ENCODE measurements at regions not wholly inside any gene's neighbourhood (a gene's known extent, or its start where the extent isn't known, plus 50 kb on each side); places are given as distances from the start of the nearest gene placed in this dataset.

DNA sequence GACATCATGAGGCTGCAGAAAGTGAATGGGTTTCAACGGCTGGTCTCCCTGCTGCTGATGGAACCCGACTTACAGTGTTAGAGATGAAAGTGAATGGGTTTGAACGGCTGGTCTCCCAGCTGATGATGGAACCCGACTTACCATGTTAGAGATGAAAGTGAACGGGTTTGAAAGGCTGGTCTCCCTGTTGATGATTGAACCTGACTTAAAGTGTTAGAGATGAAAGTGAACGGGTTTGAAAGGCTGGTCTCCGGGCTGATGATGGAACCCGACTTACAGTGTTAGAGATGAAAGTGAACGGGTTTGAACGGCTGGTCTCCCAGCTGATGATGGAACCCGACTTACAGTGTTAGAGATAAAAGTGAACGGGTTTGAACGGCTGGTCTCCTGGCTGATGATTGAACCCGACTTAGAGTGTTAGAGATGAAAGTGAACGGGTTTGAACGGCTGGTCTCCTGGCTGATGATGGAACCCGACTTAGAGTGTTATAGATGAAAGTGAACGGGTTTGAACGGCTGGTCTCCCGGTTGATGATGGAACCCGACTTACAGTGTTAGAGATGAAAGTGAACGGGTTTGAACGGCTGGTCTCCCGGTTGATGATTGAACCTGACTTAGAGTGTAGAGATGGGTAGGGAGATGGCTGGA, 76.1 kb upstream of the ALKAL2 start:
- Histone ChIP-seq H3K36me3 (no peaks in the 10 kb centered on the region), H3K9me3 (peaks cover 0 to 27% (median 15%) of the 10 kb centered on the region in 8 donors), H3K27ac (no peak overlapping the region), H3K4me1 (no peaks in the 10 kb centered on the region), H3K4me3 (no peak overlapping the region), H3K27me3 (replicated peaks in 1 of 7) (peaks cover 0 to 18% (median 0%) of the 10 kb centered on the region in 7 donors)
- TF ChIP-seq CTCF (IDR thresholded peaks at IDR 0.05 in 8 of 11, conservative IDR thresholded peaks at IDR 0.05 in 3 of 11) (no peak), POLR2AphosphoS5 (IDR thresholded peaks at IDR 0.05) (no peak), POLR2A (IDR thresholded peaks at IDR 0.05) (no peak)
- DNase-seq: no peak
- intact Hi-C loops (cut with DNase I; ENCODE audit: low total_unique reads): no loop called here
- WGBS, 5 donors: 87 to 92% (median 89%) methylated on average over 24 of the region's 24 CpGs

GRCh38 chr2:362924-363323, 75.0 kb upstream of the ALKAL2 start:
- intact Hi-C loops (cut with DNase I; ENCODE audit: low total_unique reads): no loop called here
- Histone ChIP-seq H3K36me3 (no peaks in the 10 kb centered on the region), H3K9me3 (peaks cover 0 to 27% (median 15%) of the 10 kb centered on the region in 8 donors), H3K4me1 (no peaks in the 10 kb centered on the region), H3K27ac (no peak overlapping the region), H3K27me3 (replicated peaks in 1 of 7) (peaks cover 0 to 28% (median 0%) of the 10 kb centered on the region in 7 donors), H3K4me3 (no peak overlapping the region)
- TF ChIP-seq CTCF (IDR thresholded peaks at IDR 0.05 in 8 of 11, conservative IDR thresholded peaks at IDR 0.05 in 3 of 11) (no peak), POLR2A (IDR thresholded peaks at IDR 0.05) (no peak), POLR2AphosphoS5 (IDR thresholded peaks at IDR 0.05) (no peak)
- 71 to 86% (median 73%) methylated on average over 5 of the region's 5 CpGs for WGBS, 5 donors
- DNase-seq: no peak

DNA sequence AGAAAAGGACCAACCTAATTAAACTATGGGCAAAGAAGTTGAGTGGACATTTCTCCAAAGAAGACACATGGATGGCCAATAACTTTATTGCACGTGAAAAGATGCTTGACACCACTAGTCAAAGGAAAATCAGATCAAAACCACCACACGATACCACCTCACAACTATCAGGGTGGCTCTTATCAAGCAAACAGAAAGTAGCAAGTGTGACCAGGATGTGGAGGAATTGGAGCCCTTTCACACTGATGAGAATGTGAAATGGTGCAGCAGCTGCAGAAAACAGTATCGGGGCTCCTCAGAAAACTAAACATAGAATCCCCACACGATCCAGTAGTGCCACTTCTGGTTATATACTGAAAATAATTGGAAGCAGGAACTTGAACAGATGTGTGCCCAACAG, 72.2 kb upstream of the ALKAL2 start:
- H3K4me1 ChIP-seq: no peaks in the 10 kb centered on the region
- DNase-seq: no peak
- H3K4me3 ChIP-seq: no peak overlapping the region
- H3K27ac ChIP-seq: no peak overlapping the region
- 70 to 83% (median 77%) methylated on average over 4 of the region's 4 CpGs for WGBS, 5 donors
- peaks cover 0 to 35% (median 0%) of the 10 kb centered on the region in 7 donors for H3K27me3 ChIP-seq (replicated peaks in 1 of 7)
- peaks cover 0 to 27% (median 15%) of the 10 kb centered on the region in 8 donors for H3K9me3 ChIP-seq
- intact Hi-C loops (cut with DNase I; ENCODE audit: low total_unique reads): no loop called here
- no peaks in the 10 kb centered on the region for H3K36me3 ChIP-seq
- TF ChIP-seq CTCF (IDR thresholded peaks at IDR 0.05 in 8 of 11, conservative IDR thresholded peaks at IDR 0.05 in 3 of 11): no peak
- TF ChIP-seq POLR2AphosphoS5 (IDR thresholded peaks at IDR 0.05): no peak
- no peak for TF ChIP-seq POLR2A (IDR thresholded peaks at IDR 0.05)

- H3K4me3 ChIP-seq: no peak overlapping the region
- H3K27me3 ChIP-seq (replicated peaks in 1 of 7): peaks cover 0 to 34% (median 0%) of the 10 kb centered on the region in 7 donors
- no peaks in the 10 kb centered on the region for H3K36me3 ChIP-seq
- peaks cover 0 to 27% (median 15%) of the 10 kb centered on the region in 8 donors for H3K9me3 ChIP-seq
- WGBS, 5 donors: 38 to 53% (median 39%) methylated on average over 5 of the region's 5 CpGs
- no peak overlapping the region for H3K27ac ChIP-seq
- no peaks in the 10 kb centered on the region for H3K4me1 ChIP-seq
- intact Hi-C loops (cut with DNase I; ENCODE audit: low total_unique reads): no loop called here
- no peak for TF ChIP-seq POLR2AphosphoS5 (IDR thresholded peaks at IDR 0.05)
- TF ChIP-seq POLR2A (IDR thresholded peaks at IDR 0.05): no peak
- no peak for TF ChIP-seq CTCF (IDR thresholded peaks at IDR 0.05 in 8 of 11, conservative IDR thresholded peaks at IDR 0.05 in 3 of 11)
- no peak for DNase-seq
Observed at GRCh38 chr2:359047-359446, 71.2 kb upstream of the ALKAL2 start.

Data from spleen (tissue), 11 donors.